ENCODE measurements at regions not wholly inside any gene's neighbourhood (a gene's known extent, or its start where the extent isn't known, plus 50 kb on each side); places are given as distances from the start of the nearest gene placed in this dataset.

- no peak for TF ChIP-seq FOXK2 (IDR thresholded peaks at IDR 0.05)
- TF ChIP-seq SUZ12 (IDR thresholded peaks at IDR 0.05), result no peak
- no peak for TF ChIP-seq FOXA1 (IDR thresholded peaks at IDR 0.05)
- TF ChIP-seq TARDBP (IDR thresholded peaks at IDR 0.05), result no peak
- TF ChIP-seq SP1 (IDR thresholded peaks at IDR 0.05), result no peak
- no peak for TF ChIP-seq FOXM1 (IDR thresholded peaks at IDR 0.05; ENCODE audit: borderline replicate concordance)
- TF ChIP-seq BHLHE40 (IDR thresholded peaks at IDR 0.05; ENCODE audit: borderline replicate concordance), result no peak
- no peak for TF ChIP-seq PKNOX1 (IDR thresholded peaks at IDR 0.05)
- no peak for TF ChIP-seq ARNT (IDR thresholded peaks at IDR 0.05)
- TF ChIP-seq LEF1 (IDR thresholded peaks at IDR 0.05; ENCODE audit: borderline replicate concordance), result no peak
- TF ChIP-seq NFRKB (IDR thresholded peaks at IDR 0.05), result no peak
- no peak for TF ChIP-seq ZNF384 (IDR thresholded peaks at IDR 0.05)
- TF ChIP-seq L3MBTL2 (conservative IDR thresholded peaks at IDR 0.05), result no peak
Measured at GRCh38 chr11:112599856-112600533, 339.3 kb upstream of the PLET1 start.
